ENCODE measurements at regions not wholly inside any gene's neighbourhood (a gene's known extent, or its start where the extent isn't known, plus 50 kb on each side); places are given as distances from the start of the nearest gene placed in this dataset.

DNA sequence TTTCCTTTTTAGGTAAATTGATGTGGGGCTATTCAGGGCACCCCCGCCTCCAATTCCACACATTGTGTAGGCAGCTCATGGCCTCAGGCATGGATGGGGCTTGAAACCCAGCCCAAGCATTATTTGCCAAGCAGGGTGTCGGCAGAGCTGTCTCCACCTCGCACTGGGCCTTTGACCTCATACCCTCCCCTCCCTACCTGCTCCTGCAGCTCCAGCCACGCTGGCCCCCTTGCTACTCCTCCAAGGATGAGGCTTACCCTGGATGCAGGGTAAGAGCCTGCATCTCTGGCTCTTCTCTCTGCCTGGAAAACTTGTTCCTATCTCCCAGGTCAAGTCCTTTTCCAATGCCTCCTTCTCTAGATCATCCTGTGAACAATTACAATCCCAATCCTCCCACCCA is 232.6 kb downstream of the SOD2 start:
- TF ChIP-seq SIN3A (IDR thresholded peaks at IDR 0.05; ENCODE audit: borderline replicate concordance, insufficient read depth, low read length) = no peak
- no peak for TF ChIP-seq POLR2AphosphoS5 (IDR thresholded peaks at IDR 0.05; ENCODE audit: low read depth, low read length)
- TF ChIP-seq REST (IDR thresholded peaks at IDR 0.05; ENCODE audit: insufficient read depth in 1 of 2, low read depth in 2 of 2, low read length in 2 of 2) = no peak
- no peak for TF ChIP-seq TAF1 (IDR thresholded peaks at IDR 0.05; ENCODE audit: borderline replicate concordance, insufficient read depth, low read length)
